ENCODE measurements at regions not wholly inside any gene's neighbourhood (a gene's known extent, or its start where the extent isn't known, plus 50 kb on each side); places are given as distances from the start of the nearest gene placed in this dataset.

GRCh38 chr2:199136242-199136641, 321.5 kb downstream of the SATB2 start:
- no peak for DNase-seq (ENCODE audit: extremely low read depth in 1 of 2, low read depth in 1 of 2)

GRCh38 chr2:199131876-199132275, 325.9 kb downstream of the SATB2 start:
- no peak for DNase-seq (ENCODE audit: extremely low read depth in 1 of 2, low read depth in 1 of 2)

- DNase-seq (ENCODE audit: extremely low read depth in 1 of 2, low read depth in 1 of 2) = no peak
Measured at GRCh38 chr2:199131136-199131655, 326.5 kb downstream of the SATB2 start.

GRCh38 chr2:199130501-199130900, 327.2 kb downstream of the SATB2 start:
- DNase-seq (ENCODE audit: extremely low read depth in 1 of 2, low read depth in 1 of 2) = no peak

- DNase-seq (ENCODE audit: extremely low read depth in 1 of 2, low read depth in 1 of 2) = no peak
Measured at GRCh38 chr2:199128476-199129229, 329.1 kb downstream of the SATB2 start.

- DNase-seq (ENCODE audit: extremely low read depth in 1 of 2, low read depth in 1 of 2) = no peak
Measured at GRCh38 chr2:199119796-199120195, 337.9 kb downstream of the SATB2 start.

- DNase-seq (ENCODE audit: extremely low read depth in 1 of 2, low read depth in 1 of 2) = no peak
Measured at GRCh38 chr2:199118673-199119112, 339.0 kb downstream of the SATB2 start.

GRCh38 chr2:199115169-199115568, 342.6 kb downstream of the SATB2 start:
- DNase-seq (ENCODE audit: extremely low read depth in 1 of 2, low read depth in 1 of 2) = no peak

GRCh38 chr2:199113111-199113510, 344.6 kb downstream of the SATB2 start:
- DNase-seq (ENCODE audit: extremely low read depth in 1 of 2, low read depth in 1 of 2) = no peak

- no peak for DNase-seq (ENCODE audit: extremely low read depth in 1 of 2, low read depth in 1 of 2)
Measured at GRCh38 chr2:199111458-199111857, 346.3 kb downstream of the SATB2 start.

- DNase-seq (ENCODE audit: extremely low read depth in 1 of 2, low read depth in 1 of 2) = no peak
Measured at GRCh38 chr2:199108056-199108455, 349.7 kb downstream of the SATB2 start.

GRCh38 chr2:199105826-199106225, 351.9 kb downstream of the SATB2 start:
- DNase-seq (ENCODE audit: extremely low read depth in 1 of 2, low read depth in 1 of 2) = no peak

- no peak for DNase-seq (ENCODE audit: extremely low read depth in 1 of 2, low read depth in 1 of 2)
Measured at GRCh38 chr2:199101487-199101886, 356.3 kb downstream of the SATB2 start.

- no peak for DNase-seq (ENCODE audit: extremely low read depth in 1 of 2, low read depth in 1 of 2)
Measured at GRCh38 chr2:199100326-199101110, 357.2 kb downstream of the SATB2 start.

- DNase-seq (ENCODE audit: extremely low read depth in 1 of 2, low read depth in 1 of 2) = no peak
Measured at GRCh38 chr2:199092419-199092818, 365.3 kb downstream of the SATB2 start.

GRCh38 chr2:199085261-199085660, 372.5 kb downstream of the SATB2 start:
- no peak for DNase-seq (ENCODE audit: extremely low read depth in 1 of 2, low read depth in 1 of 2)

GRCh38 chr2:199070322-199070949, 387.3 kb downstream of the SATB2 start:
- no peak for DNase-seq (ENCODE audit: extremely low read depth in 1 of 2, low read depth in 1 of 2)

GRCh38 chr2:199064201-199064600, 393.5 kb downstream of the SATB2 start:
- DNase-seq (ENCODE audit: extremely low read depth in 1 of 2, low read depth in 1 of 2) = no peak

GRCh38 chr2:199057936-199058335, 399.8 kb downstream of the SATB2 start:
- no peak for DNase-seq (ENCODE audit: extremely low read depth in 1 of 2, low read depth in 1 of 2)

GRCh38 chr2:199055336-199055735, 402.4 kb downstream of the SATB2 start:
- DNase-seq (ENCODE audit: extremely low read depth in 1 of 2, low read depth in 1 of 2) = no peak

GRCh38 chr2:199042660-199043379, 414.9 kb downstream of the SATB2 start:
- no peak for DNase-seq (ENCODE audit: extremely low read depth in 1 of 2, low read depth in 1 of 2)

Data from activated CD8-positive, alpha-beta memory T cell treated with anti-CD3 and anti-CD28 coated beads for 1 hour (primary cell).